ENCODE measurements at regions not wholly inside any gene's neighbourhood (a gene's known extent, or its start where the extent isn't known, plus 50 kb on each side); places are given as distances from the start of the nearest gene placed in this dataset.
A peak's percentile ranks its signal among the peaks of the same experiment; 100 is the strongest.

DNA sequence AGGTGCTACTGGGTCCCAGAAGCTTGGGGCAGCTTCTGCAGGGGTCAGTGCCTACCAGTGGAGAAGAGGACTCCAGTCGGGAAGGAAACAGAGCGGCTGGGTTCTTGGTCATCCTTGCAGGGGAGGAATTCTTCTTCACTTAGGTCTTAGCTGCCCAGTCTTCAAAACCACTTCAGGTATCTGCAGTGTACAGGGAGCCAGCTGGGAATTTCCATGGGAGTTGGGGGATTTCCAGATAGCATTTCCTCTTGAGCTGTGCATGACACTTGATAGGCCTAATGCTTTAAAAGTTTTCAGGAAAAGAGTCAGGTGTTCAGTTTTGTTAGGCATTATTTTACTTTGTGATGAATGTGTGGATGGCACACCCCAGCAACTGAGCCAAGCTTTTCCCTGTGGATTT lies 58.1 kb upstream of the ENPP6 start:
- FAIRE-seq (no peak), DNase-seq (ENCODE audit: insufficient read length, low spot score) (no peak)
- TF ChIP-seq POLR2A (IDR thresholded peaks at IDR 0.05; ENCODE audit: low read depth, low read length) (no peak), POLR2AphosphoS5 (IDR thresholded peaks at IDR 0.05; ENCODE audit: low read depth, low read length) (no peak), POU2F2 (IDR thresholded peaks at IDR 0.05; ENCODE audit: low read depth, low read length) (no peak), TAF1 (IDR thresholded peaks at IDR 0.05; ENCODE audit: low read depth, low read length) (no peak), PAX5 (IDR thresholded peaks at IDR 0.05; ENCODE audit: insufficient read depth, low read length, severe bottlenecking) (no peak), SPI1 (IDR thresholded peaks at IDR 0.05; ENCODE audit: low read depth, low read length) (no peak)

DNA sequence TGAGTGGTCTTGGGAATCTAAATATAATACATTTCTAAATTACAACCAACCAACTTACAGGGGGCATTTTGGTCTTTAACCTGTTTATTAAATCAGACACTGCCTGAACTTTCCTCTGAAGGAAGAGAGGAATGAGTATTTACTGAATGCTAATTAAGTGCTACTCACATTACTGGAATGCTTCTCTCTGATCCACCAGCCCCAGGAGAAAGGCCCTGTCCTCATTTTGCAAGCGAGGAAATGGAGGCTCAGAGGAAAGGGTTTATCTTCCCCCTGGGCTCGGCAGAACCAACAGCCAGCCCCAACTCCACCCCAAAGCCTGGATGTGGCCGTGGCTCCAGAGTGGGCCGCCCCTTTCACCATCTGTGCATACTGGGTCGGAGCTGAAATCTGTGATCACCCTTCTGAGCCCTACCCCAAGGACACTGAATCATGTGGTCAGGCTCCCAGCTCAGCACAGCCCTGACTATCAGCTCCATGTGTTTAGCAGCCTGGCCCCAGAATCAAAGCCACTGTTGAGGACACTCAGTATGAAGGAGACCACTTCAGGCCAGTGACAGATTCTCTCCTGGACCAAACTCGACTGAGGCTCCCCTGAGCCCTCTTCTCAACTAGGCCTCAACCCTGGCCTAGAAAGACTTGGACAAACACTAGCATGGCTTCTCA lies 56.7 kb upstream of the ENPP6 start:
- FAIRE-seq (no peak), DNase-seq (ENCODE audit: insufficient read length, low spot score) (no peak)
- TF ChIP-seq TAF1 (IDR thresholded peaks at IDR 0.05; ENCODE audit: low read depth, low read length) (no peak), POLR2AphosphoS5 (IDR thresholded peaks at IDR 0.05; ENCODE audit: low read depth, low read length) (no peak), PAX5 (IDR thresholded peaks at IDR 0.05; ENCODE audit: insufficient read depth, low read length, severe bottlenecking) (no peak), POLR2A (IDR thresholded peaks at IDR 0.05; ENCODE audit: low read depth, low read length) (no peak), POU2F2 (IDR thresholded peaks at IDR 0.05; ENCODE audit: low read depth, low read length) (no peak), SPI1 (IDR thresholded peaks at IDR 0.05; ENCODE audit: low read depth, low read length) (no peak)

DNA sequence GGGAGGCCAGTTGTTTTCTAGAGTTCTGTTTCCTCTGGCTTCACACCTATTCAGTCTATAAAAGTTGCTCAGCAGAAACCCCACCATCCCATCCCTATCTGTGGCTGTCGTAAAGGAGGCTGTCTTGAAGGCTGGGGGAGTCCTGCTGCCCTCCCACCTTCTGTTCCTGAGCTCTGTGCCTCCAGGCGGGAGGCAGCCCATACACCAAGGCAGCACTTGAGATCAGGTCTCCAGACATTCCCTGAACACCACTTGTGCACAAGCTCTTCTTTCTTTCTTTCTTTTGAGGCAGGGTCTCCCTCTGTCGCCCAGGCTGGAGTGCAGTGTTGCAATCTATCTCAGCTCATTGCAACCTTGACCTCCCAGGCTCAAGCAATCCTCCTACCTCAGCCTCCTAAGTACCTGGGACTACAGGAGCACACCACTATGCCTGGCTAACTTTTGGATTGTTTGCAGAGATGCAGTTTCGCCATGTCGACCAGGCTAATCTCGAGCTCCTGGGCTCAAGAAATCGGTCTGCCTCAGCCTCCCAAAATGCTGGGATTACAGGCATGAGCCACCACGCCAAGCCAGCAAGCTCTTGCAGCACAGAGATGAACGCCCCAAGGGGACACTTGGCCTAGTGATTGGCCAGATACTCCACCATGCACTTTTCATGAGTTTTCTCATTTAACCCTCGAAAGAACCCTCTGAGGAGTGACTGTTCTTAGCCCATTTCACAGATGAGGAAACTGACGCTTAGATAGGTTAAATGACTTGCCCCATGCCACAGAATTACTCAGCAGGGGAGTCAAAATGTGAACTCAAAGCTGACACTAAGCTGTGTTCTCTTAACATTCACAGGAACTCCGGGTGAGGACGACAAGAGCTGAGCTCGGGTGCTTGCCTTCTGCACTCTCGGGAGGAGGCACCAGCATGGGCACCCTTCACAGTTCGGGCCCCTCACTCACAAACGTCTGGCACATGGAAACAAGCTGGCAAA lies 55.8 kb upstream of the ENPP6 start:
- FAIRE-seq (peak; percentile 76), DNase-seq (ENCODE audit: insufficient read length, low spot score) (no peak)
- TF ChIP-seq POU2F2 (IDR thresholded peaks at IDR 0.05; ENCODE audit: low read depth, low read length) (no peak), PAX5 (IDR thresholded peaks at IDR 0.05; ENCODE audit: insufficient read depth, low read length, severe bottlenecking) (no peak), POLR2AphosphoS5 (IDR thresholded peaks at IDR 0.05; ENCODE audit: low read depth, low read length) (0 out of 2 replicates have a peak, but pooled peaks have one; percentile 46), POLR2A (IDR thresholded peaks at IDR 0.05; ENCODE audit: low read depth, low read length) (0 out of 2 replicates have a peak, but pooled peaks have one; percentile 23), TAF1 (IDR thresholded peaks at IDR 0.05; ENCODE audit: low read depth, low read length) (0 out of 2 replicates have a peak, but pooled peaks have one; percentile 29), SPI1 (IDR thresholded peaks at IDR 0.05; ENCODE audit: low read depth, low read length) (no peak)

DNA sequence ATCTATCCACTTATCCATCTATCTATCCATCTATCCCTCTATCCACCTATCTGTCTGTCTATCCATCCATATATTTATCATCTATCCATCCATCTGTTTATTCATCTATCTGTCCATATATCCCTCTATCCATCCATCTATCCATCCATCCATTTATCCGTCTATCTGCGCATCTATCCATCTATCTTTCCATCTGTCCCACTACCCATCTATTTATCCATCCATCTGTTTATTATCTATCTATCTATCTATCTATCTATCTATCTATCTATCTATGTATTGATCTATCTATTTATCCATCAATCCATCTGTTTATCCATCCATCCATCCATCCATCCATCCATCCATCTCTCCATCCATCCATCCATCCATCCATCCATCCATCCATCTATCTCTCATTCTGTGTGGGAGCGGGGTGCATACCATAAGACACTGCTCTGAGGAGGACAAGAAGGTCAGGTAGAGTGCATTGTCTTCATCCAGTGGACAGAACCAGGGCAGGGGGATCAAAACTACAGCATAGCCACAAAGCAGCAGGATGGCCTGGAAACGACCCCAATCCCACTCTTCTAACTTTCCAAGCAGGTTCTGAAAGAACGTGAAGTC lies 53.2 kb upstream of the ENPP6 start:
- DNase-seq (ENCODE audit: insufficient read length, low spot score) = no peak
- TF ChIP-seq POLR2AphosphoS5 (IDR thresholded peaks at IDR 0.05; ENCODE audit: low read depth, low read length) (no peak), POU2F2 (IDR thresholded peaks at IDR 0.05; ENCODE audit: low read depth, low read length) (no peak), TAF1 (IDR thresholded peaks at IDR 0.05; ENCODE audit: low read depth, low read length) (no peak), POLR2A (IDR thresholded peaks at IDR 0.05; ENCODE audit: low read depth, low read length) (no peak), PAX5 (IDR thresholded peaks at IDR 0.05; ENCODE audit: insufficient read depth, low read length, severe bottlenecking) (no peak), SPI1 (IDR thresholded peaks at IDR 0.05; ENCODE audit: low read depth, low read length) (no peak)
- FAIRE-seq = no peak

DNA sequence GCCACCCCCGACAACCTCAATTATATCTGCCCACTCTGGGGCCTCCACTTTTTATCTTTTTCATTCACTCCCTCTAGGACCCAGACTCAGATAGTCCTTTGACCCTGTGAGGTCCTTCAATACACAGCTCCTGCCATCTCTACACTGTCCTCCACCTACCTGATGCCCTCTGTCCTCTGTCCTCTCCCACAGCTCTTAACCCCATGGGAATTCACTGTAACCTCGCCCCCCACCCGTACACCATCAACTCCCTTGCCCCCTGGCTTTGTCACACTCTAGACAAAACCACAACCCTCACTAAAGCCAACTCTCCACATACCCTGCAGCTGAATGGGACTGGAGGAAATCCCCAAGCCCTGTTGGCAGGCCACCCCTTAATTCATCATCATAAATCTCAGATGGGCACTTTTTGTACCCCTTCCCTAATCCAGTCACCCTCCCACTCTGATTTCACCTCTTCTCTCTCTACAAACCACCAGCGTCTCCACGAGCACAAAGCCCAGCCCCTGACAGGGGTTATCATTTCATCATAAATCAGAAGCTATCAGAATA lies 52.3 kb upstream of the ENPP6 start:
- FAIRE-seq (peak; percentile 79), DNase-seq (ENCODE audit: insufficient read length, low spot score) (no peak)

DNA sequence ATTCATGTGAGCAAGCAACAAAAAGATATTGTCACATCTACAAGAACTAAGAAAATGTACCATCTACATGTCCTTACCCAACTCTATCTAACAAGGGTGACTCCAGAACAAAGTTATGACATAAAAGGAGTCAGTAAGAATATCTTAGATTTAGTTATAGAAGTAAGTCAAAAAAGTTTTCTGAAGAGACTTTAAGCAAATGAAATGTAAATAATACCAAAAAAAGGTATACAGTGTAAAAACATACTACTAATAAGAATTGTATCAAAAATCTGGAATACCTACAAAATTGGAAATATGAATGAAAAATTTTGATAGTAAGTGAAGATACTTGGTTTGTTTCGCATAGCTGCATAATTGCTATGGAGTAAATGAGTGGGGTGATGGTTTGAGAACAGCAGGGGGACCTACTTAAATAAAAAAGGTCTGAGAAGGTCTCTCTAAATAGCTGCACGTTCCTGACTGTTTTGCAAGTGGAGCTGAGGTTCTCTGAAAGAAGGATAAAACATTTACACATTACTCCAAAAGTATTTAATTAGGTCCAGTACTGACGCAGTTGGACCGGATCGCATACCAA lies 51.0 kb upstream of the ENPP6 start:
- DNase-seq (ENCODE audit: insufficient read length, low spot score) = no peak

More for the DNA sequence above, 52.3 kb upstream of the ENPP6 start:
- TF ChIP-seq POLR2A (IDR thresholded peaks at IDR 0.05; ENCODE audit: low read depth, low read length) (no peak), TAF1 (IDR thresholded peaks at IDR 0.05; ENCODE audit: low read depth, low read length) (no peak), SPI1 (IDR thresholded peaks at IDR 0.05; ENCODE audit: low read depth, low read length) (no peak), POLR2AphosphoS5 (IDR thresholded peaks at IDR 0.05; ENCODE audit: low read depth, low read length) (no peak), PAX5 (IDR thresholded peaks at IDR 0.05; ENCODE audit: insufficient read depth, low read length, severe bottlenecking) (no peak), POU2F2 (IDR thresholded peaks at IDR 0.05; ENCODE audit: low read depth, low read length) (no peak)

DNA sequence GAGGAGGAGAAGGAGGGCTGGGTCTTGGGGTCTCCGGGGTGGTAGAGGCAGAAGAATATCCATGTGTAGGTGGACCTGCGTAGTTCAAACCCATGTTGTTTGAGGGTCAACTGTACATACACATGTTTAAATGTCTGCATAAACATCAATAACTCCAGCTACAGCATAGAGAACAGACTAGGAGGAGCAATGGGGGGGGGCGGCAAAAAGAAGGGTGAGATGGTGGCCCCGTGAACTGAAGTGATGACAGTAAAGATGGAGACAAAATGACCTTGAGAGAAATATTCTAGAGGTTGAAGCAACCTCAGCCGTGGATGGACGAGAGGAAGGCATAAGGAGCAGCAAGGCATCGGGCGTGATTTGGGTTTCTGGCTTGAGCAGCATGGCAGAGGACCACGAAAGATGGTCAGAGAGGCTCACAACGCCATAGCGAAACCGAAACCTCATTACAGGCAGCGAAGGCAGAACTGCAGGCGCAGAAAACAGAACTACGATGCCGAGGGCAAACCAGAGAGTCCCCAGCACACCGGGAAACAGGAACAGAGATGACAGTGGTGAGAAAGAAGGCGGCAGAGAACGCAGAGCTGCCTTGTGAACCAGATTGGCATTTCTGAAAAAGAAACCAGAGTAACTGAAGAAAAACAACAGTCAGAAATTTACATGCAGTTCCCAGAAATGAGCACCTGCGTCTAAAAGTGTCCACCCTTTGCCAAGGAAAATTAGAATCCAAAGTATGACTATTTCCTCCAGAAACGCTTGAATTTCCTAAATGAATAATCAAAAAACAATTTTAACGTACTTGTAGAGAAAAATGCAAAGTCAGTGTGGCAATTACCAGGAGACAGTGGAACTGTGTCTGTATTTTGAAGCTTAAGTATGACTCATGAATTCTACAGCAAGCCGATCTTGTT lies 50.3 kb upstream of the ENPP6 start:
- TF ChIP-seq TAF1 (IDR thresholded peaks at IDR 0.05; ENCODE audit: low read depth, low read length) (peak; percentile 61), POLR2A (IDR thresholded peaks at IDR 0.05; ENCODE audit: low read depth, low read length) (peak; percentile 42; the same call in 1 of the 2 replicates), POLR2AphosphoS5 (IDR thresholded peaks at IDR 0.05; ENCODE audit: low read depth, low read length) (peak; percentile 86), PAX5 (IDR thresholded peaks at IDR 0.05; ENCODE audit: insufficient read depth, low read length, severe bottlenecking) (peak; percentile 27), SPI1 (IDR thresholded peaks at IDR 0.05; ENCODE audit: low read depth, low read length) (peak; percentile 95), POU2F2 (IDR thresholded peaks at IDR 0.05; ENCODE audit: low read depth, low read length) (peak; percentile 86; the same call in 1 of the 2 replicates)
- no peak for DNase-seq (ENCODE audit: insufficient read length, low spot score)
- FAIRE-seq = peak; percentile 99

More for the DNA sequence above, 51.0 kb upstream of the ENPP6 start:
- peak; percentile 80 for FAIRE-seq
- no peak for TF ChIP-seq POLR2AphosphoS5 (IDR thresholded peaks at IDR 0.05; ENCODE audit: low read depth, low read length)

Measured in GM12891 (cell line).